Astrocyte of the cerebellum (primary cell): ENCODE measurements at regions not wholly inside any gene's neighbourhood (a gene's known extent, or its start where the extent isn't known, plus 50 kb on each side); places are given as distances from the start of the nearest gene placed in this dataset.

Experiments
- DNase-seq: peaks from one replicate; pipeline ENCODE4 v3.0.0-alpha.2; 2011; ENCODE audit warnings: low read depth
- H3K4me3 ChIP-seq: 2 replicates; pipeline ENCODE4 v1.5.1; 2011; ENCODE audit warnings: mild to moderate bottlenecking, low read depth, low read length, moderate library complexity
- CTCF ChIP-seq: IDR thresholded peaks from 2 replicates; pipeline ENCODE4 v1.5.1; 2012; ENCODE audit warnings: low read length, low read depth, moderate library complexity, mild to moderate bottlenecking; ENCODE audit errors: missing control alignments
- in situ Hi-C: cut with HindIII; loops from 2 replicates; pipeline ENCODE4 v1.10.0; 2017; ENCODE audit warnings: low sequenced_read_pairs

GRCh38 chr3:64836097-64836496 is 148.3 kb upstream of the ADAMTS9 start:
- in situ Hi-C loops: no loop called here
- DNase-seq: no peak
- TF ChIP-seq CTCF: no peak
- no peak overlapping the region for H3K4me3 ChIP-seq

DNA sequence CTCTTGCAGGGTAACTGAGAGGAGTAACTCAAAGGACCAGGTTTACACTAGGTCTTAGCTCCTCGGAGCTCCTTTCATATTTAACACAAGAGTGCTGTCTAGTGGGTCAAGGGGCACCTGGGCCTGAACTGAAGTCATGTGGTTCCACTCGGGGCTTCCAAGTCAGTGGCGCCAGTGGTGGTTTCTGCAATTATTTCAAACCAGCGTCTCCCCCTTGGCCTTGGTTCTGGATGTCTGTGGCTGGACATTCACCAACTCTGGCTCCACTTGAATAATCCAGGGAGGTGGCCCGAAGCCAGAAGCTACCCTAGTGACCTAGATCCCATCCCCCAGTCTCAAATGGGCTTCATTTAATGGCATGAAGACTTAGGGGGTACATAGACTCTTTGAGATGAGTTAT is 144.3 kb upstream of the ADAMTS9 start:
- TF ChIP-seq CTCF: no peak
- in situ Hi-C loops: no loop called here
- no peak overlapping the region for H3K4me3 ChIP-seq
- DNase-seq: no peak

DNA sequence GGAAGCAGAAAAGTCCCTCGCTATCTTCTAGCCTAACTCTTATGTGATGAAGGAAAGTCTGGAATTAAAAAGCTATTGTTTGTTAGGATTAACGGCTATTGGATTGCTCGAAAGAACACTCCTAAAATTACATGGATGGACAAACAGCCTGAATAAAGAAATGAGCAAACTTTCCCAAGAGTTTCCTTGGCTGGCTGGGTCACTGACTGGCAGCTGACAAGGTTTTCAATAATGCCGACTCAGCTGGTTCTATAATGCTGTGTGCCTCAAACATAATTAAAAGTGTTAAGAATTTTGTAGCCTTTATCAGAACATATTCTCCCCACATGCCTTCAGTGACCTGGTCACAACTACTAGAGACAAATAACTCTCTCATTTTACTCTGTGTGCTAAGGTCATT is 142.9 kb upstream of the ADAMTS9 start:
- in situ Hi-C loops: no loop called here
- TF ChIP-seq CTCF: no peak
- no peak overlapping the region for H3K4me3 ChIP-seq
- DNase-seq: no peak

DNA sequence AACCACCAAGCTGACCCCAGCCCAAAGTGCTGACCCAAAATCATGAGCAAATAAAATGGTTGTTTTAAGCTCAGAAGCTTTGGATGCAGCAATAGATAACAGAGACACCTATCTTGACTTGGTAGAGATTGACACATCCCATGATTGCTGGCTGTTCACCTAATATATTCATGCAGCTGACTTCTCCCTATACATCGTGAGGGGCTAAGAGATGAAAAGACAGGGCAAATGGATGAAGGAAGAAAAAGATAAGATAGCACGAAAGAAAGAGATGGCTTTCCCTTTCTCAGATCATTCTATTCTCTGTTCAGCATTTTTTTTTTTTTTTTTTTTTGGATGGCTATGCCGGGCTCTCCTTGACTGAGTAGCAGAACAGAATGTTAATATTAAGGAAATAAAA is 141.5 kb upstream of the ADAMTS9 start:
- in situ Hi-C loops: no loop called here
- no peak for DNase-seq
- no peak overlapping the region for H3K4me3 ChIP-seq
- no peak for TF ChIP-seq CTCF

DNA sequence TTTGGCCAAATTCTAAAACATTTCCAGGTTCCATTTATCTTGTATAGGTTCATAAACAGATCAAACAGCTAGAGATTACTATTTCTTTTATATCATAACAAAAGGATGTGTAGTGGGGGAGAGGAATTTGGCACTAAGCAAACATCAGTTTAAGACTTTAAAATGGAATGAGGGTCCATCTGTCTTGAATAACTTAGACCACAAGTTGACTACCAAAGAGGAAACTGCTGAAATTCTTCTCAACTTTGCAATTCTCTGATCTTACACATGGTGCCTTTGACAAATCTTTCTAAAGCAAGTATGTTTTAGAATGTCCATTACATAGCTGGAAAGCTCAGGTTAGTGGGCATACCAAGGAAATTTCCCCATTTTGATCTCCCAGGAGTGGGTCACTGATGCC is 140.5 kb upstream of the ADAMTS9 start:
- H3K4me3 ChIP-seq: no peak overlapping the region
- in situ Hi-C loops: no loop called here
- DNase-seq: no peak
- TF ChIP-seq CTCF: no peak

GRCh38 chr3:64827431-64827830 is 139.6 kb upstream of the ADAMTS9 start:
- in situ Hi-C loops: no loop called here
- DNase-seq: no peak
- no peak for TF ChIP-seq CTCF
- H3K4me3 ChIP-seq: no peak overlapping the region

- TF ChIP-seq CTCF: no peak
- no peak overlapping the region for H3K4me3 ChIP-seq
- no peak for DNase-seq
- in situ Hi-C loops: no loop called here
These were observed 139.2 kb upstream of the ADAMTS9 start for GRCh38 chr3:64827019-64827418.
